ENCODE measurements at regions not wholly inside any gene's neighbourhood (a gene's known extent, or its start where the extent isn't known, plus 50 kb on each side); places are given as distances from the start of the nearest gene placed in this dataset.

GRCh38 chr5:97498657-97499056 lies 315.6 kb upstream of the RIOK2 start (continued):
- TF ChIP-seq USF1 (CRISPR knock-in tag; IDR thresholded peaks at IDR 0.05) = no peak
- TF ChIP-seq CBFB (CRISPR knock-in tag; IDR thresholded peaks at IDR 0.05; ENCODE audit: low read depth) = no peak
- no peak for TF ChIP-seq ZNF219 (CRISPR knock-in tag; IDR thresholded peaks at IDR 0.05; ENCODE audit: borderline replicate concordance)
- no peak for TF ChIP-seq ESRRA (CRISPR knock-in tag; IDR thresholded peaks at IDR 0.05; ENCODE audit: borderline replicate concordance)
- TF ChIP-seq RELA (CRISPR knock-in tag; IDR thresholded peaks at IDR 0.05; ENCODE audit: borderline replicate concordance) = no peak

GRCh38 chr5:97499605-97500004 lies 316.6 kb upstream of the RIOK2 start:
- H3K4me1 Mint-ChIP-seq = peaks cover 2% of the 10 kb centered on the region; the same call in 1 of the 2 replicates
- no peak for ATAC-seq

GRCh38 chr5:97501286-97501964 lies 318.4 kb upstream of the RIOK2 start:
- Mint-ChIP-seq H3K9me3 (no peaks in the 10 kb centered on the region), H3K27me3 (ENCODE audit: low read depth) (0 out of 2 replicates have a peak, but pooled peaks cover under 1% of the 10 kb centered on the region), H3K4me1 (peaks cover 3% of the 10 kb centered on the region; the same call in 1 of the 2 replicates), H3K36me3 (no peaks in the 10 kb centered on the region), H3K27ac (no peak overlapping the region), H3K4me3 (no peak overlapping the region)
- DNase-seq (ENCODE audit: low spot score) (no peak), ATAC-seq (no peak)
- POLR2A ChIA-PET = no interaction called here
- CTCF ChIA-PET = interaction anchor here (1.7 kb wide), 1 partner anchor 32 kb away, joined by 5 read pairs; no protein-coding TSS in a partner anchor
- TF ChIP-seq, protein P1, sequence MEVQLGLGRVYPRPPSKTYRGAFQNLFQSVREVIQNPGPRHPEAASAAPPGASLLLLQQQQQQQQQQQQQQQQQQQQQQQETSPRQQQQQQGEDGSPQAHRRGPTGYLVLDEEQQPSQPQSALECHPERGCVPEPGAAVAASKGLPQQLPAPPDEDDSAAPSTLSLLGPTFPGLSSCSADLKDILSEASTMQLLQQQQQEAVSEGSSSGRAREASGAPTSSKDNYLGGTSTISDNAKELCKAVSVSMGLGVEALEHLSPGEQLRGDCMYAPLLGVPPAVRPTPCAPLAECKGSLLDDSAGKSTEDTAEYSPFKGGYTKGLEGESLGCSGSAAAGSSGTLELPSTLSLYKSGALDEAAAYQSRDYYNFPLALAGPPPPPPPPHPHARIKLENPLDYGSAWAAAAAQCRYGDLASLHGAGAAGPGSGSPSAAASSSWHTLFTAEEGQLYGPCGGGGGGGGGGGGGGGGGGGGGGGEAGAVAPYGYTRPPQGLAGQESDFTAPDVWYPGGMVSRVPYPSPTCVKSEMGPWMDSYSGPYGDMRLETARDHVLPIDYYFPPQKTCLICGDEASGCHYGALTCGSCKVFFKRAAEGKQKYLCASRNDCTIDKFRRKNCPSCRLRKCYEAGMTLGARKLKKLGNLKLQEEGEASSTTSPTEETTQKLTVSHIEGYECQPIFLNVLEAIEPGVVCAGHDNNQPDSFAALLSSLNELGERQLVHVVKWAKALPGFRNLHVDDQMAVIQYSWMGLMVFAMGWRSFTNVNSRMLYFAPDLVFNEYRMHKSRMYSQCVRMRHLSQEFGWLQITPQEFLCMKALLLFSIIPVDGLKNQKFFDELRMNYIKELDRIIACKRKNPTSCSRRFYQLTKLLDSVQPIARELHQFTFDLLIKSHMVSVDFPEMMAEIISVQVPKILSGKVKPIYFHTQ (CRISPR knock-in tag; IDR thresholded peaks at IDR 0.05) = no peak
- TF ChIP-seq NR2C2 (CRISPR knock-in tag; IDR thresholded peaks at IDR 0.05) (no peak), ZBTB21 (CRISPR knock-in tag; IDR thresholded peaks at IDR 0.05; ENCODE audit: borderline replicate concordance) (no peak), NFATC4 (CRISPR knock-in tag; IDR thresholded peaks at IDR 0.05) (no peak), EMX1 (CRISPR knock-in tag; IDR thresholded peaks at IDR 0.05) (no peak), CDX4 (CRISPR knock-in tag; IDR thresholded peaks at IDR 0.05; ENCODE audit: borderline replicate concordance) (no peak), NR1H2 (CRISPR knock-in tag; IDR thresholded peaks at IDR 0.05) (no peak), RORB (CRISPR knock-in tag; IDR thresholded peaks at IDR 0.05) (no peak), TEAD4 (CRISPR knock-in tag; IDR thresholded peaks at IDR 0.05) (no peak)
- TF ChIP-seq, protein P2, sequence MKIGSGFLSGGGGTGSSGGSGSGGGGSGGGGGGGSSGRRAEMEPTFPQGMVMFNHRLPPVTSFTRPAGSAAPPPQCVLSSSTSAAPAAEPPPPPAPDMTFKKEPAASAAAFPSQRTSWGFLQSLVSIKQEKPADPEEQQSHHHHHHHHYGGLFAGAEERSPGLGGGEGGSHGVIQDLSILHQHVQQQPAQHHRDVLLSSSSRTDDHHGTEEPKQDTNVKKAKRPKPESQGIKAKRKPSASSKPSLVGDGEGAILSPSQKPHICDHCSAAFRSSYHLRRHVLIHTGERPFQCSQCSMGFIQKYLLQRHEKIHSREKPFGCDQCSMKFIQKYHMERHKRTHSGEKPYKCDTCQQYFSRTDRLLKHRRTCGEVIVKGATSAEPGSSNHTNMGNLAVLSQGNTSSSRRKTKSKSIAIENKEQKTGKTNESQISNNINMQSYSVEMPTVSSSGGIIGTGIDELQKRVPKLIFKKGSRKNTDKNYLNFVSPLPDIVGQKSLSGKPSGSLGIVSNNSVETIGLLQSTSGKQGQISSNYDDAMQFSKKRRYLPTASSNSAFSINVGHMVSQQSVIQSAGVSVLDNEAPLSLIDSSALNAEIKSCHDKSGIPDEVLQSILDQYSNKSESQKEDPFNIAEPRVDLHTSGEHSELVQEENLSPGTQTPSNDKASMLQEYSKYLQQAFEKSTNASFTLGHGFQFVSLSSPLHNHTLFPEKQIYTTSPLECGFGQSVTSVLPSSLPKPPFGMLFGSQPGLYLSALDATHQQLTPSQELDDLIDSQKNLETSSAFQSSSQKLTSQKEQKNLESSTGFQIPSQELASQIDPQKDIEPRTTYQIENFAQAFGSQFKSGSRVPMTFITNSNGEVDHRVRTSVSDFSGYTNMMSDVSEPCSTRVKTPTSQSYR (CRISPR knock-in tag; IDR thresholded peaks at IDR 0.05) = no peak

More at GRCh38 chr5:97499605-97500004, 316.6 kb upstream of the RIOK2 start:
- POLR2A ChIA-PET = no interaction called here
- no peak for DNase-seq (ENCODE audit: low spot score)
- TF ChIP-seq GTF2I (CRISPR knock-in tag; conservative IDR thresholded peaks at IDR 0.05) (no peak), SMAD3 (CRISPR knock-in tag; IDR thresholded peaks at IDR 0.05; ENCODE audit: borderline replicate concordance) (no peak), OVOL2 (CRISPR knock-in tag; IDR thresholded peaks at IDR 0.05; ENCODE audit: borderline replicate concordance) (no peak), TEAD4 (CRISPR knock-in tag; IDR thresholded peaks at IDR 0.05) (no peak), TCF7 (CRISPR knock-in tag; IDR thresholded peaks at IDR 0.05; ENCODE audit: low read depth) (no peak), NFATC4 (CRISPR knock-in tag; IDR thresholded peaks at IDR 0.05) (no peak), JAZF1 (CRISPR knock-in tag; IDR thresholded peaks at IDR 0.05) (no peak), JUN (CRISPR knock-in tag; IDR thresholded peaks at IDR 0.05) (no peak), CTCF (IDR thresholded peaks at IDR 0.05) (no peak), ZBTB21 (CRISPR knock-in tag; IDR thresholded peaks at IDR 0.05; ENCODE audit: borderline replicate concordance) (no peak), CREB1 (CRISPR knock-in tag; IDR thresholded peaks at IDR 0.05) (no peak), RORB (CRISPR knock-in tag; IDR thresholded peaks at IDR 0.05) (no peak), HMGA2 (CRISPR knock-in tag; IDR thresholded peaks at IDR 0.05) (no peak), ELF4 (CRISPR knock-in tag; IDR thresholded peaks at IDR 0.05; ENCODE audit: low read depth) (no peak), RELA (CRISPR knock-in tag; IDR thresholded peaks at IDR 0.05; ENCODE audit: borderline replicate concordance) (no peak)
- no peak overlapping the region for H3K27ac Mint-ChIP-seq
- no peak overlapping the region for H3K4me3 Mint-ChIP-seq
- CTCF ChIA-PET = no interaction called here
- H3K27me3 Mint-ChIP-seq (ENCODE audit: low read depth) = no peaks in the 10 kb centered on the region
- no peaks in the 10 kb centered on the region for H3K9me3 Mint-ChIP-seq
- H3K36me3 Mint-ChIP-seq = no peaks in the 10 kb centered on the region

Data from WTC11 (cell line).